Urothelium cell line (cell line): ENCODE measurements at regions not wholly inside any gene's neighbourhood (a gene's known extent, or its start where the extent isn't known, plus 50 kb on each side); places are given as distances from the start of the nearest gene placed in this dataset.
A peak's percentile ranks its signal among the peaks of the same experiment; 100 is the strongest.

ENCODE experiments used
- DNase-seq: peaks from one replicate; pipeline ENCODE4 v3.0.0; 2011; ENCODE audit warnings: low spot score, mixed read lengths
- FAIRE-seq: peaks from 2 replicates; lab custom pipeline; 2011; peaks lifted over from hg19 to GRCh38; lab: Jason Lieb, UNC

- DNase-seq (no peak), FAIRE-seq (no peak)
These were observed 91.4 kb downstream of the EDN1 start for GRCh38 chr6:12381587-12381986.

GRCh38 chr6:12383448-12383847, 93.3 kb downstream of the EDN1 start:
- no peak for FAIRE-seq
- no peak for DNase-seq

- FAIRE-seq = no peak
These were observed 94.3 kb downstream of the EDN1 start for GRCh38 chr6:12384357-12384912.

GRCh38 chr6:12385316-12385715, 95.2 kb downstream of the EDN1 start:
- FAIRE-seq = no peak
- DNase-seq = no peak

More at GRCh38 chr6:12384357-12384912, 94.3 kb downstream of the EDN1 start:
- DNase-seq = no peak

GRCh38 chr6:12386816-12387215, 96.7 kb downstream of the EDN1 start:
- DNase-seq = no peak
- no peak for FAIRE-seq

GRCh38 chr6:12391472-12391871, 101.3 kb downstream of the EDN1 start:
- no peak for FAIRE-seq
- DNase-seq = no peak

- DNase-seq = no peak
- no peak for FAIRE-seq
These were observed 102.3 kb downstream of the EDN1 start for GRCh38 chr6:12392490-12392889.

GRCh38 chr6:12393100-12393499, 102.9 kb downstream of the EDN1 start:
- no peak for FAIRE-seq
- DNase-seq = no peak

GRCh38 chr6:12394170-12394569, 104.0 kb downstream of the EDN1 start:
- DNase-seq = no peak
- no peak for FAIRE-seq

GRCh38 chr6:12395898-12396297, 105.7 kb downstream of the EDN1 start:
- DNase-seq (no peak), FAIRE-seq (no peak)

- no peak for FAIRE-seq
- DNase-seq = no peak
These were observed 111.0 kb downstream of the EDN1 start for GRCh38 chr6:12401200-12401599.

GRCh38 chr6:12403201-12403826, 113.2 kb downstream of the EDN1 start:
- FAIRE-seq (no peak), DNase-seq (peak; percentile 14)

- FAIRE-seq = no peak
- no peak for DNase-seq
These were observed 113.9 kb downstream of the EDN1 start for GRCh38 chr6:12403947-12404647.

GRCh38 chr6:12404651-12405050, 114.5 kb downstream of the EDN1 start:
- no peak for FAIRE-seq

GRCh38 chr6:12408752-12409151, 118.6 kb downstream of the EDN1 start:
- FAIRE-seq = no peak

More at GRCh38 chr6:12404651-12405050, 114.5 kb downstream of the EDN1 start:
- DNase-seq = no peak

GRCh38 chr6:12410946-12411345, 120.8 kb downstream of the EDN1 start:
- no peak for FAIRE-seq
- no peak for DNase-seq

More at GRCh38 chr6:12408752-12409151, 118.6 kb downstream of the EDN1 start:
- DNase-seq = no peak

GRCh38 chr6:12414096-12414675, 124.0 kb downstream of the EDN1 start:
- FAIRE-seq (no peak), DNase-seq (no peak)

- DNase-seq (no peak), FAIRE-seq (no peak)
These were observed 125.9 kb downstream of the EDN1 start for GRCh38 chr6:12415980-12416598.

GRCh38 chr6:12417191-12417590, 127.0 kb downstream of the EDN1 start:
- no peak for DNase-seq
- FAIRE-seq = no peak

- no peak for DNase-seq
- no peak for FAIRE-seq
These were observed 128.8 kb downstream of the EDN1 start for GRCh38 chr6:12418946-12419345.

- DNase-seq = no peak
- no peak for FAIRE-seq
These were observed 129.6 kb downstream of the EDN1 start for GRCh38 chr6:12419631-12420272.
